ENCODE measurements at regions not wholly inside any gene's neighbourhood (a gene's known extent, or its start where the extent isn't known, plus 50 kb on each side); places are given as distances from the start of the nearest gene placed in this dataset.

DNA sequence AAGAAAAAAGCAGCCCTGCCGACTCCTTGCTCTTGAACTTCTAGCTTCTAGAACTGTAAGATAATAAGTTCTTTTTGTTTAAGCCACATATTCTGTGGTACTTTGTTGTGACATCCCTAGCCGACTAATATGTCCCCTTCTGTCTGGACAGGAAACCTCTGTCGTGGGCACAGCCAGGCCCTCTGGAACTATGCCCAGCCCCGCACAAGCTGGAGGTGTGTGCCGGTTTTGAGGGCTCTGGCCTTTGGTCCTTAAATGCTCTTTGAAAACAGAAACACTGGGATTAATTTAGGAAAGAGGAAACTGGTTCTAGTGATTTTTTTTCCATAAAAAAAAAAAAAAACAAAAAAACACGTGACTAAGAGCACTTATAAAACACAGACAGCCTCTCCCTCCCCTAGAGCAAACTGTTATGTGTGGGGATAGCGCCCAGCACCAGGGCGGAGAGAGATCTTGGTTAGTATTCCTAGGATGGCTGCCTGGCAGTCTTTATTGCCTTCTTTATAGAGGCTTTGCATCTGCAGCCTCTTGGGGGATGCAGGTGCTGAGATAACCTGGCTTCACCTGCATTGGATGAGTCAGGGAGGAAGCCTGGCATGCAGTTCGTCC, 244.3 kb downstream of the NFATC2 start:
- TF ChIP-seq POLR2A (IDR thresholded peaks at IDR 0.05; ENCODE audit: low read depth, low read length) = no peak
- TF ChIP-seq POLR2AphosphoS5 (IDR thresholded peaks at IDR 0.05; ENCODE audit: low read depth, low read length) = no peak
- TF ChIP-seq SPI1 (IDR thresholded peaks at IDR 0.05; ENCODE audit: low read depth, low read length) = no peak
